Heart right ventricle (tissue), 16 donors: ENCODE measurements at regions not wholly inside any gene's neighbourhood (a gene's known extent, or its start where the extent isn't known, plus 50 kb on each side); places are given as distances from the start of the nearest gene placed in this dataset.
"Not testable (repeated sequence)": the region's sequence is repeated elsewhere in the genome, so short reads cannot be mapped to it uniquely, and the experiment has no call there.

Source experiments
- ATAC-seq, 8 donors: fragments of 200-7000 bp; cut with Tn5 transposase; one replicate each; pipeline ENCODE4 v1.9.1; 2020; ENCODE audit warnings: mild to moderate bottlenecking in 8 of 8, moderate library complexity in 8 of 8, moderate number of reproducible peaks in 1 of 8
- DNase-seq, 2 donors: peaks; one replicate each; pipeline ENCODE4 v3.0.0-alpha.2; 2020
- H3K27ac ChIP-seq, 10 donors: fragments of 200-600 bp; sonication (generic) in 2 of 10; one replicate each; pipeline versions ENCODE4 v1.5.0 to v1.8.0; 2020 to 2022; ENCODE audit warnings: mild to moderate bottlenecking in 3 of 10
- H3K27me3 ChIP-seq, 7 donors: fragments of 200-600 bp; one replicate each; pipeline ENCODE4 v1.8.0; 2021 to 2022; ENCODE audit warnings: mild to moderate bottlenecking in 2 of 7
- H3K36me3 ChIP-seq, 9 donors: fragments of 200-600 bp; sonication (generic) in 1 of 9; one replicate each; pipeline versions ENCODE4 v1.5.0 to v1.8.0; 2020 to 2022; ENCODE audit warnings: mild to moderate bottlenecking in 2 of 9
- H3K4me1 ChIP-seq, 9 donors: fragments of 200-600 bp; sonication (generic) in 1 of 9; one replicate each; pipeline versions ENCODE4 v1.5.0 to v1.8.0; 2020 to 2022; ENCODE audit warnings: mild to moderate bottlenecking in 4 of 9
- H3K4me3 ChIP-seq, 10 donors: fragments of 200-600 bp; sonication (generic) in 2 of 10; one replicate each; pipeline versions ENCODE4 v1.5.0 to v1.8.0; 2020 to 2022; ENCODE audit warnings: mild to moderate bottlenecking in 7 of 10, moderate library complexity in 2 of 10
- H3K9me3 ChIP-seq, 11 donors: fragments of 200-600 bp in 10 of 11; sonication (generic) in 2 of 11; one replicate each; pipeline versions ENCODE4 v1.5.0 to v1.8.0; 2013 to 2022; ENCODE audit warnings: mild to moderate bottlenecking in 2 of 11, control low read depth in 1 of 11, moderate library complexity in 1 of 11
- CTCF ChIP-seq, 9 donors: fragments of 200-600 bp; sonication (generic) in 2 of 9; IDR thresholded peaks; one replicate each; pipeline versions ENCODE4 v1.5.0 to v1.8.0; 2021 to 2022; ENCODE audit warnings: antibody characterized with exemption in 9 of 9, mild to moderate bottlenecking in 5 of 9, moderate library complexity in 1 of 9
- WGBS, 2 donors: extraction: QIAGEN DNeasy Blood & Tissue Kit; methylation state at CpG; one replicate each; pipeline ENCODE4 v1.1.7; 2013; ENCODE audit warnings: inconsistent platforms in 1 of 2; 5-methylcytosine and 5-hydroxymethylcytosine counted together
- intact Hi-C, 10 donors: fragments of 100-400 bp; cut with DNase I; formaldehyde crosslinking; loops; one replicate each; pipeline versions ENCODE4 v1.11.1 to v1.14.2; 2022
- donor health status: Arrhythmogenic right ventricular cardiomyopathy.
- donor health status: ischemic (EF 13 %, LVEDD 7.1; RV severe dilation, severe dysfunction).
- donor health status: healthy with polysubstance abuse.
- donor health status: DM: no; HTN: yes; CAD: no.
- donor health status: DM: no; HTN: no; CAD: no.
- donor health status: ischemic (EF 25% LVEDD 6.9; RV normal size, moderate dysfunction).
- donor health status: ischemic (EF 25% LVEDD 5.7; RV mildly dilated, moderate dysfunction).
- donor health status: healthy.
- donor health status: DM: yes; HTN: yes; CAD: no.
- donor health status: Ischemic cardiomyopathy.
- donor health status: ischemic (EF 35%, LVEDD 5.7; RV mildly dilated, moderate dysfunction).
- donor health status: nonischemic (EF 11% LVEDD 7.7; RV severe dilation, severe dysfunction).
- donor health status: DM: yes; HTN: yes; CAD: no.
- donor health status: PGD.
- donor health status: ischemic (EF 29% LVEDD 5.4; RV normal size, mild dysfunction).
- donor health status: nonischemic (EF 23%, LVEDD 6.1; RV moderate dilation, normal function).

GRCh38 chr3:132124651-132125284 lies 90.0 kb upstream of the CPNE4 start:
- H3K36me3 ChIP-seq, result no peaks in the 10 kb centered on the region
- peaks cover 0 to 14% (median 0%) of the 10 kb centered on the region in 11 donors for H3K9me3 ChIP-seq
- no peak for TF ChIP-seq CTCF (IDR thresholded peaks at IDR 0.05)
- WGBS, 2 donors, result 74 to 83% methylated on average over 4 of the region's 4 CpGs
- no peak overlapping the region for H3K27ac ChIP-seq
- no peak for DNase-seq
- H3K27me3 ChIP-seq, result no peaks in the 10 kb centered on the region
- H3K4me1 ChIP-seq, result no peaks in the 10 kb centered on the region
- ATAC-seq, result no peak
- intact Hi-C loops, result no loop called here
- no peak overlapping the region for H3K4me3 ChIP-seq

GRCh38 chr3:132134611-132135010 lies 99.8 kb upstream of the CPNE4 start:
- Histone ChIP-seq H3K4me3 (no peak overlapping the region), H3K27ac (no peak overlapping the region)
- intact Hi-C loops, result no loop called here

GRCh38 chr3:132135628-132136333 lies 101.0 kb upstream of the CPNE4 start:
- ATAC-seq (no peak), DNase-seq (no peak)
- intact Hi-C loops, result no loop called here
- H3K27ac ChIP-seq, result no peak overlapping the region
- peaks cover 0 to 3% (median 0%) of the 10 kb centered on the region in 11 donors for H3K9me3 ChIP-seq
- H3K4me1 ChIP-seq, result no peaks in the 10 kb centered on the region
- H3K4me3 ChIP-seq, result no peak overlapping the region
- WGBS, 2 donors, result 58 to 74% methylated on average over 4 of the region's 4 CpGs
- TF ChIP-seq CTCF (IDR thresholded peaks at IDR 0.05), result no peak
- no peaks in the 10 kb centered on the region for H3K36me3 ChIP-seq
- peaks cover 0 to 25% (median 5%) of the 10 kb centered on the region in 7 donors for H3K27me3 ChIP-seq

More at GRCh38 chr3:132134611-132135010, 99.8 kb upstream of the CPNE4 start:
- DNase-seq, result no peak
- Histone ChIP-seq H3K4me1 (no peaks in the 10 kb centered on the region), H3K27me3 (peaks cover 0 to 25% (median 5%) of the 10 kb centered on the region in 7 donors), H3K9me3 (peaks cover 0 to 3% (median 0%) of the 10 kb centered on the region in 11 donors), H3K36me3 (no peaks in the 10 kb centered on the region)
- WGBS, 2 donors, result 33 to 42% methylated on average over 1 of the region's 1 CpG
- no peak for ATAC-seq
- TF ChIP-seq CTCF (IDR thresholded peaks at IDR 0.05), result no peak

GRCh38 chr3:132136334-132136716 lies 101.5 kb upstream of the CPNE4 start:
- H3K27ac ChIP-seq, result no peak overlapping the region
- H3K27me3 ChIP-seq, result peaks cover 0 to 25% (median 5%) of the 10 kb centered on the region in 7 donors
- no peaks in the 10 kb centered on the region for H3K36me3 ChIP-seq
- WGBS, 2 donors, result 75% methylated on average over 2 of the region's 2 CpGs
- DNase-seq (no peak), ATAC-seq (no peak)
- TF ChIP-seq CTCF (IDR thresholded peaks at IDR 0.05), result no peak
- no peaks in the 10 kb centered on the region for H3K4me1 ChIP-seq
- no peak overlapping the region for H3K4me3 ChIP-seq
- intact Hi-C loops, result no loop called here
- peaks cover 0 to 3% (median 0%) of the 10 kb centered on the region in 11 donors for H3K9me3 ChIP-seq

GRCh38 chr3:132136902-132137301 lies 102.1 kb upstream of the CPNE4 start:
- H3K36me3 ChIP-seq, intact Hi-C loops, ATAC-seq, H3K4me1 ChIP-seq, H3K4me3 ChIP-seq, DNase-seq, H3K27ac ChIP-seq, H3K9me3 ChIP-seq: not testable (repeated sequence)
- WGBS, 2 donors, result 48 to 53% methylated on average over 22 to 23 of the region's 23 CpGs
- H3K27me3 ChIP-seq, result peaks cover 0 to 25% (median 5%) of the 10 kb centered on the region in 7 donors
